Thyroid gland (tissue), 4 donors: ENCODE measurements at regions not wholly inside any gene's neighbourhood (a gene's known extent, or its start where the extent isn't known, plus 50 kb on each side); places are given as distances from the start of the nearest gene placed in this dataset.

ENCODE experiments used
- CTCF ChIP-seq, 6 experiments: fragments of 200-600 bp in 3 of 6; fragments of 450-650 bp in 3 of 6; sonication (generic) in 3 of 6; IDR thresholded peaks; one replicate each; pipeline ENCODE4 v1.5.1; 2016 to 2019; ENCODE audit warnings: antibody characterized with exemption in 6 of 6, mild to moderate bottlenecking in 2 of 6, inconsistent platforms in 1 of 6, moderate library complexity in 1 of 6
- POLR2A ChIP-seq, 2 donors: fragments of 450-650 bp; IDR thresholded peaks; one replicate each; pipeline ENCODE4 v1.6.1; 2017; ENCODE audit warnings: antibody characterized with exemption in 2 of 2, mild to moderate bottlenecking in 2 of 2, moderate library complexity in 1 of 2

GRCh38 chr15:94023531-94023930, 207.8 kb upstream of the MCTP2 start:
- TF ChIP-seq CTCF (IDR thresholded peaks at IDR 0.05) (no peak), POLR2A (IDR thresholded peaks at IDR 0.05) (no peak)
